ENCODE measurements at regions not wholly inside any gene's neighbourhood (a gene's known extent, or its start where the extent isn't known, plus 50 kb on each side); places are given as distances from the start of the nearest gene placed in this dataset.
A peak's percentile ranks its signal among the peaks of the same experiment; 100 is the strongest.

DNA sequence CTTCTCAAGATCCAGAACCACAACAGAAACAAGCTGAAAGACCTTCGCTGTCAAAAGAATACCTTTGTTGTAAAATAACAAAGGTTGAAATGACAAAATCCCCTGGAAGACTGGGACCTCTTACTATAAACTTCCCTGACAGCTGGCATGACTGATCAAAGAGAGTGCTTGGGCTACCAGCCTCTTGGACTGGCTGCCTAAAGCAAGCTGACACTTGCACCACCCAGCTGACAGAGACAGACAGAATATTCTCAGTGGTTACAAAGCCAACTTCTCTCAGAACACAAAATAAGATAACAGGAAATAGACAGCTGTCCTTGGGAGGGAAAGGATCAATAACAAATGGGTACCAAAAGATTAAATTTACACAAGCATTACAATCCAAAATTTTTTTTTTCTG, 241.7 kb upstream of the SPOCK3 start:
- no peak for DNase-seq (ENCODE audit: low read depth, low spot score)

DNA sequence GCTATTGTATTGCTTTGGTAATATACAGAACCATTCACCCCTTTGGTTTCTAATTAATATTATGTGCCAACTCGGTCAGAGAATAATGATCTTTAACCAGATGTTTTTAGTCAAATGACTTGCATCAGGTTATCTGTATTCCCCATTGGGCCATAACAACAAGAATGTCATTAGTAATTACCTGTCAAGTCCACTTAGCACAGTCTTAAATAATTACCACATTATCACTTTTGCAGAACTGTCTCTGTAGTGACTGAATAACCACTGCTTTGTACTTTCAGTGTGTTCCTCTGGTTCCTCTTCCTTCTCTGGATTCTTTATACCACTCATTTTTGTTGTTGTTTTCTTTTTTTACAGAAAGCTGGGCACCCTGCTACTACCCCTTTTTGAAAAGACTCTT, 257.7 kb upstream of the SPOCK3 start:
- no peak for DNase-seq (ENCODE audit: low read depth, low spot score)

DNA sequence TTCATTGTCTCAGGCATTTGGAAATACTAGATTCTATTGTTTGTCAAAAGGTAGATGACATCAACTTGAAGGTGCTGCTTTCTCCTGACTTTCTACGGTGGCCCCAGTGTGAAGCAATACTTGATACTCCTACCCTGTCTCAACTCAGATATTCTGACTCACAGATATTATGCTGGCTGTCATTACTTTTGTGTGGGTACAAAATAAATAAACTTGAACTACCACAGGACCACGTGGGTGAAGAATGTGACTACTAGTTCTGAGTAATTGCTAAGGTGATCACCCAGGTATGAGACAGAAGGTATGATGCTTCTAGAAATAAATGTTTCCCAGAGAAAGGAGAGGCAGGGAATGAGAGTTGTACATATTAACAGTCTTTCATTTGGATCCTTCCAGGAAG, 275.3 kb upstream of the SPOCK3 start:
- no peak for DNase-seq (ENCODE audit: low read depth, low spot score)

DNA sequence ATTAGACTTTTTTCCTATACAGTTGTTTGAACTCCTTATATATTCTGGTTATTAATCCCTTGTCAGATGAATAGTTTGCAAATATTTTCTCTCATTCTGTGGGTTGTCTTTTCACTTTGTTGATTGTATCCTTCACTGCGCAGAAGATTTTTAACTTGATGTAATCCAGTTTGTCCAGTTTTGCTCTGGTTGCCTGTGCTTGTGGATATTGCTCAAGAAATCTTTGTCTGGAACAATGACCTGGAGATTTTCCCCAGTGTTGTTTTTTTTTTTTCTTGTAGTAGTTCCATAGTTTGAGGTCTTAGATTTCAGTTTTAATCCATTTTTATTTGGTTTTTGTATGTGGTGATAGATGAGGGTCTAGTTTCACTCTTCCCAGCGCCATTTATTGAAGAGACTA, 289.8 kb upstream of the SPOCK3 start:
- DNase-seq (ENCODE audit: low read depth, low spot score): no peak

DNA sequence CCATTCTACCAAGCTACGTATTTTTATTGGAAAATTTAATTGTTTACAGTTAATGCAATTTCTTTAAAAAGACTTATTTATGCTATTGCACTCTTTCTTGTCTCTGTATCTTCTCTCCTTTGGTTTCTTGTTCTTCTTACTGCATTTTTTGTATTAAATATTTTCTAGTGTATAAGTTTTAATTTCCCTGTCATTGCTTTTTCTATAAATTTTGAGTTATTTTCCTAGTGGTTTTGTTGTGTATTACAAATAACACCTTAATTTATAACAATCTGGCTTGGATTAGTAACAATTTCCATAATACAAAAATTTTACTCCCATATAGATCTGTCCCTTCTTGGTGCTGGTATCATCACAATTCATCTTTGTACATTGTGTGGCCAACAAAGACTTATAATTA, 303.5 kb upstream of the SPOCK3 start:
- no peak for DNase-seq (ENCODE audit: low read depth, low spot score)

DNA sequence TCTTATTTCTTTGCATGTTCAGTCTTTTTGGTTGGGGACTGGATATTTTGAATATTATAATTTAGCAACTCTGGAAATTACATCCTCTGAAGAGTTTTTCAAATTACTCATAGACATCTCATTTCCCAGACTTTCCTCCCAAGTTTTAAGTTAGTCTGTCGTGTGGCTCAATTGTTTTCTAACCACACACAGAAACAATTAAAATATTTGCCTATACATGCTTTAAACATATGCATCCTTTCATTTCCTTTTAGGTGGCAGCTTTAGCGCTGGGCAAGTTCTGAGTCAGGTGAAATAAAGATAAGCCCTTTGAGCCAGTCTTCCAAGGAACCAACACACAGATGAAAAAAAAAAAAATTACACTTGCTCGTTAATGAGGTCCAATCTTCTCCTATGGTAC, 307.0 kb upstream of the SPOCK3 start:
- DNase-seq (ENCODE audit: low read depth, low spot score): no peak

DNA sequence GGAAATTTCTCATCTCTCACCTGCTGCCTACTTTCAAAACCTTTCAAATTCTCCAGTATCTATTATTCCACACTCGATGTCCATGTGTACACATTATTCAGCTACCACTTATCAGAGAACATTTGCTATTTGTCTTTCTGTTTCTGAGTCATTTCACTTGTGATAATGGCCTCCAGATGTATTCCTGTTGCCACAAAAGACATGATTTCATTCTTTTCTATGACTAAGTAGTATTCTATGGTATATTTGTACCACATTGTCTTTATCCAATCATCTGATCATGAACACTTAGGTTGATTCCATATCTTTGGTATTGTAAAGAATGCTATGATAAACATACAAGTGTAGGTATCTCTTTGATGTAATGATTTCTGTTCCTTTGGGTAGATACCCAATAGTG, 310.1 kb upstream of the SPOCK3 start:
- DNase-seq (ENCODE audit: low read depth, low spot score): no peak

DNA sequence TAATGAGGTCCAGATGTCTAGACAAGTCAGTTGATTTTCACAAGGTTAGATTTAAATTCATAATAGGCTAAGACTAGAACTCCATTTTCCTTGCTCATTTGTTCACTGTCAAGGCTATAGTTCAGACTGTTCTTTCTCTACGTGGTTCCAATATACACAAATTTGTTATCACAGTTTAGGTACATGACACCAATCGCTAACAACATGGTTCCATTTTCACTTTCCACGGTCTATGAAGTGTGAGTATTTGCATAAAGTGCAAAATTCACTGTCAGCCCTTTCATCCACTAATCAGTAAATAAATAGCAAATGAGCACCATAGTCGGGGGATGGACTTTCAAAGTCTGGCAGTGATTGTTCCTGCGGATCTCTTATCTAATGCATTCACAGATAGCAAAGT, 315.7 kb upstream of the SPOCK3 start:
- DNase-seq (ENCODE audit: low read depth, low spot score): no peak

DNA sequence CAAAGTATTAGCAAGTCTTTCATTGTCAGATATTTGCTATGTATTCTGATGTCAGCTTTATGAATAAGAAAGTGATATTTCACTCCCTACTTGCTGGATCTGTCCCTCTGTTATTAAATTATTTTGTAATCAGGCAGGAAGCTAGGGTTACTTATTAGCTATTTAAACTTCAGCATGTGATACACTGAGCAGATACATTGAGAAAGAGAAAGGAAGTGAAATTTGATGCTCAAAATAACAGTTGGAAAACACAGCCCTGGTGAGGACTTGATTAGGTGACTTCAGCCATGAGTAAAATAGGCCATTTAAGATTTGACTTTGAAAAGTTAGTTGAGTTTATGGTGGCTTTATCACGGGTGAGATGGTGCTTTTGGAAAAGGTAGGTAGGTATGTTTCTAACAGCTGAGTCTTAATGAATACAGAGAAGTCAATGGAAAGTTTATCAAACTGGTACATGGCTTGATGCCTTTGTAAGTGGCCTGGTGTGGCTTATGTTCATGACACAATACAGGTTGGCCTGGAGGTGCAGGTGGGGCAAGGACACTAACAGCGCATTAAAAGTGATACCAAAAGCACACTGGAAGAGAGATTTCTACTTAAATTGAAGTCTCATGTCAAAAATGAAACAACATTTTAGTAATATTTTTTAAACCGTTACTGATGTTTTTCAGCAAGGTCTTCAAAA, 321.2 kb upstream of the SPOCK3 start:
- DNase-seq (ENCODE audit: low read depth, low spot score): no peak

DNA sequence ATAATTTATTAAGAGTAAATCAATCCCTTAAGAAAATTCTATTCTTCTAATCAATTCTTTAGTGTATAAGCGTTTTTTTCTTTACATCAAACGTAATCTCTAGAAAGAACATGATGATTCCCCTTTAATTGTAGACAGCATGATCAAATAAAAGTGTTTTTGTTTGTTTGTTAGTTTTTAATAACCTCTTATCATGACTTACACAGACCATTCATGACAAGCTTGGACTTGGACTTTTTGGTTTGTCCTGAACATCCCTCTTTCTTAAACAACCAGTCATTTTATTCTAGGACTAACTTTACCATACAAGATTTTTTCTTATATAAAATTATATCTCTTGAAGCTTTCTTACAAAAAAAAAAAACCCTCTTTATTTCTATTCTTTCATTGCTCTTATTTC, 344.6 kb upstream of the SPOCK3 start:
- no peak for DNase-seq (ENCODE audit: low read depth, low spot score)

DNA sequence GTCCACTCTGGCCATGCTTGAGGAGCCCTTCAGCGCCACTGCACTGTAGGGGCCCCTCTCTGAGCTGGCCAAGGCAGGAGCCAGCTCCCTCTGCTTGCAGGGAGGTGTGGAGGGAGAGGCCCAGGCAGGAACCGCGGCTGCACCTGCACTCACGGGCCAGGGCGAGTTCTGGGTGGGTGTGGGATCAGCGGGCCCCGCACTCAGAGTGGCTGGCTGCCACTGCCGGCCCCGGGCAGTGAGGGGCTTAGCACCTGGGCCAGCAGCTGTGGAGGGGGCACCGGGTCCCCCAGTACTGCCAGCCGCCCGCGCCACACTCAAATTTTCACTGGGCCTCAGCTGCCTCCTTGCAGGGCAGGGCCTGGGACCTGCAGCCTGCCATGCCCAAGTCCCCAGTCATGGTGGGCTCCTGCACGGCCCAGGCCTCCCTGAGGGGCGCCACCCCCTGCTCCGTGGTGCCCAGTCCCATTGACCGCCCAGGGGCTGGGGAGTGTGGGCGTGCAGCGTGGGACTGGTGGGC, 347.2 kb upstream of the SPOCK3 start:
- no peak for DNase-seq (ENCODE audit: low read depth, low spot score)

DNA sequence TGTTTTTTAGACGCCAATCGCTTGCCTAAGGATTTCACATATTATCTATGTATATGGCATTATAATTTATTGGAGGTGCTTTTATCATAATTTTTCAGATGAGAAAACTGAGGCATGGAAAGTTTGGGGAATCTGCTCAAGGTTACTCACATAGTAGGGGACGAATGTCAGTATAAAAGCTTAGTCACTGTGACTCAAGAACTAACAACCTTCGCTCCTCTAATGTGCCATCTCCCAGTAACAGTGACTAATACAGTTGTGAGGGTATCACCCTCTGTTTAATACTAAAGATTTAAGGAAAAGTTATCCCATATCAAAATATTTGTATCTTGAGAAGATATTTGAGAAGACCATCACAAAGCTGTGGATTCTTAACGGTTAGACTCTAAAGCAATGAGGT, 353.1 kb upstream of the SPOCK3 start:
- no peak for DNase-seq (ENCODE audit: low read depth, low spot score)

DNA sequence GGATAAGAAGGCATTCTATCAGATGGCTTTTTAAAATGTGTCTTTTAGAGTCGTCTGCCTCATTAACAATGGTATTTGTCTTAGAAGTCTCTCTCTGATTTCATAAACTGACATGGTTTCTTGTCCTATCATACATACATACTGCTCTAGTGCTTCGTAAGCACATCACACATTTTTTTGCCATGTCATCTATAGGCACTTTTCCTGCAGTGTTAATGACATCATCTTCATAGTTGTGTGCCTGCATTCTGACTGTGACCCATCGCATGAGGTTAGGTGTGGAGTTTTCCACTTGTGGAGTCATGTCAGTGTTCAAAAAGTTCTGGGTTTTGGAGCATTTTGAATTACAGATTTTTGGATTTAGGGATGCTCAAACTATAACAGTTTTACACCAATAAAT, 361.6 kb upstream of the SPOCK3 start:
- no peak for DNase-seq (ENCODE audit: low read depth, low spot score)

DNA sequence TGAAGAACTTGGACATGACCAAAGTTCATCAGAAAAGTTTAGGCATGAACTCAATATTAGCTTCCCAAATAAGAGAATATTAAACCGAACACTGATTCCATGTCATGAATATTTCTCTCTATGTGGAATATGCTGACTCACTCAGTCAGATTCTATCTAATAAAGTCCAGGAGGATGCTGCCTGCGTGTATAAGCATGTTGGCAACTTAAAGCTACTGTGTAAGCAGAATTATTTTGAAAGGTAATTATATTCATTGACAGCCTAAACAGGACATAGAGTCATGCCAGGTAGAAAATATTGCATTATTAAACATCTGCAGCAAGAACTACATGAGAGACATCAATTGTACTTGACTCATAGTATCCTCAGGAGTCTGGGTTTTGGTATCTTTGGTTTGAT, 367.9 kb upstream of the SPOCK3 start:
- no peak for DNase-seq (ENCODE audit: low read depth, low spot score)

DNA sequence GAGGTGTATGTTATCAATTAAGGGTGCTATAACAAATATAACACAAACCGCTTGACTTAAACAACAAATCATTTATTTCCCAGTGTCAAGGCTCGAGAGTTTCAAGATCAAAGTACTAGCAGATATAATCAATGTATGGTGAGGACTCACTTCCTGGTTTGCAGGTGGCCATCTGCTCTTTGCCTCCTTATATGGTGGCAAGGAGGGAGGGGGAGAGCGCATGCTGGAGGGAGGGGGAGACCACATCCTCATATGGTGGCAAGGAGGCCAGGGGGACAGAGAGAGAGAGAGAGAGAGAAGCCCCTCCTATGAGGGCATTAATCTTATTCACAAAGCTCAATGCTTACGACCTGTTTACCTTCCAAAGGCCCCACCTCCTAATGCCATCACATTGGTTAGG, 372.3 kb upstream of the SPOCK3 start:
- DNase-seq (ENCODE audit: low read depth, low spot score): no peak

DNA sequence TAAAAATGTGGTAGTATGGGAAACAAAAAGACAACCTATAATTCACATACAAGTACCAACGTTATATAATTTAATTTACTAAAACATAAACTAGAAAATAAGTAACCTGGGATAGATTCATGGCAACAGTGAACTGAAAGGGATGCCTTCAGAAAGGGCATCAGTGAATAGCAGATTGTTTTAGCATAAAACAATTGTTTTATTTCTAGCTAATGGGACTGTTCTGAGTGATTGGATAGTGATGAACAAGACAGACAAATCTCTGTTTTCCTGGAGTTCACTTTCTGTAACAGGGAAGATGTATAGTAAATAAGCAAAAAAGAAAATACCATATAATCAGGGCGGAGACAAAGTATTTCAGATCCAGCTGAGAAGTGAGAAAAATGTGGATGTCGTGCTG, 379.1 kb upstream of the SPOCK3 start:
- DNase-seq (ENCODE audit: low read depth, low spot score): no peak

DNA sequence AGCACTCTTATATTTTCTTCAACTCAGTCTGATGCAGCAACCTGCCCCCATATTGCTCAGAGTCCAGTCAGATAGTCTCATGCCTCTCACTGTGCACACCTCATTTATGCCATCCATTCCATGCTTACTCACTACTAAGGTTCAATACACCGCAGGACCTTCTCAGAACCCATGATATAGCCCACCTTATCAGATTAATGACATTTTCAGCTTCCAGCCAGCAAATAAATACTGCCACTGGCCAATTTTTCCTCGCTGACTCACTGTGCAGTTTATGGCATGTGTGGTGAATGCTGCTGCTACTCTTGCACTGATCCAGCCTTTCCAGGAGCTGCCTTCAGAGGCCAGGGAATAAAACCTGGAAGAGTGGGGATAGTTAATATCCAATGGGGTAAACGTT, 380.6 kb upstream of the SPOCK3 start:
- DNase-seq (ENCODE audit: low read depth, low spot score): no peak

DNA sequence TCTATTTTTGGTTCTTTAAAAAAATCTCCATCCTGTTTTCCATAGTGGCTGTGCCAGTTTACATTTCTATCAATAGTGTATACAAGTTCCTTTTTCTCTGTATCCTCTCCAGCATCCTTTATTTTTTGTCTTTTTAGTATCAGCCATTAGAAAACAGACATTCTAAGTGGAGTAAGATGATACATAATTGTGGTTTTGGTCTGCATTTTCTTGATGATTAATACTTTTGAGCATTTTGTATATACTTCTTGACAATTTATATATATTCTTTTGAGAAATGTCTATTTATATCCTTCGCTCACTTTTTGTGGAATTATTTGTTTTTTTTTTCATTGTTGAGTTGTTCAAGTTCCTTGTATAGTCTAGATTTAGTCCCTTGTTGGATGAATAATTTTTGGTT, 382.2 kb upstream of the SPOCK3 start:
- DNase-seq (ENCODE audit: low read depth, low spot score): no peak

DNA sequence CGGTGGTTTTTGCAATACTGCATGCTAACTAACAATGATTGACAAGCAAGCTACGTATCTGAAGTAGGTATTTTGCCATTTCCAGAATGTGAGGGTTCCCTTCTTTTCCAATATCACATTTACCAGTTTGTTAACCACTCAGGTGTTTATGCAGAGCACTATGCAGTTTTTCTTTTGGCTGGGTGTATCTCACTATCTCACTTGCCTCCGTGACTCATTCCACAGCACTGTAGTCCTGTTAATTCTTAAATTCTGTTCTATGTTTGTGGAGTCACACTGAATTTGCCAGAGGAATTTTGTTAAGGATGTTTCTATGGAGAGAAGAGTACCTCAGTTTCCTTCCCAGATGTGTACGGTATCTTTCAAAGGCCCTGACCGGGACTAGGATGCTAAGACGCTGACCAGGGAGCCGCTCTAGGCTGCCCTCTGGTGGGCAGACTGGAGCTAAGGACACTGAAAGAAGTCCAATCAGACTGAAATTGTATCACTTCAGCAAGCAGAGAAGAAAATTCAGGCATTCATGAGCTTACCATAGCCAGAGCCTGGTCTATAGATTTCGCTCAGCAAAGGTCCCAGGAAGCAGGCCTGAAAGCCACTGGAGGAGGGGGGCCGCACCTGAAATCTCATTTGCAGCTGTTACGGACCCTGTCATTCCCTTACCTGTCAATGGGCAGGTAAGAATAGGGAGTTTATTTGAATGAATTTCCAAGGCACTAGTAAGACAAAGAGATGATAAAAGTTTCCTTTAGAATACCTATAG, 388.4 kb upstream of the SPOCK3 start:
- peak; percentile 17 for DNase-seq (ENCODE audit: low read depth, low spot score)

DNA sequence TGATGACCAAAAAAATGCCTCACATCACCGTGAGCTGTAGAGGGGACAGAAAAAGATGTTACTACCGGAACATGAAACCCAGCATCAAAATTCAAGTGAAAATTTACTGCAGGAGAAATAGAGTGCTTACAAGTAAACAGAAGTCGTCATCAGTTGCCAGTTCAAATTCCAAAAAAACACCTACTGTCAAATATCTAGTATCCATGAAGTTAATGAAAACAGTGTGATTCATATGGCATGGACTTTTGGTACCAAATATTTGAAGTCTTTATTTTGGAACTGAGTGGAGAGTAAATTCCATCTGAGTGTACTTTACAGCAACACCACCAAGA, 388.9 kb upstream of the SPOCK3 start:
- no peak for DNase-seq (ENCODE audit: low read depth, low spot score)

DNA sequence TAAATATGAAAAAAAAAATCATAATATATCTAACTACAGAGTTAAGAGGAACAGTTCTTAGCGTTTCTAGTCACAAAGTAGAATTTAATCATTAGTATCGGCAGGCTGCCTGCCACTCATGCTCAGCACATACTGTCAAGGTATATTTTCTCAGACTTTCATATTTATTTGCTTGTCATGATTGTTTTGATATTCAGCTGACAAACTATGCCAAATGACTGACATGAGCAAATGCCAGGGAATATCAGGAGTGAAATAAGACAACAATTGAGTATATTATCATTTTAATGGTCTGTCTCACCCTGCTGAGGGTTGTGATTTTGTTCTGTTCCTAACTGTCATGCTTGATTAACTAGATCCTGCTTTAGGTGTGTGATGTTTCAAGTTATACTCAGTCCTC, 395.0 kb upstream of the SPOCK3 start:
- no peak for DNase-seq (ENCODE audit: low read depth, low spot score)

DNA sequence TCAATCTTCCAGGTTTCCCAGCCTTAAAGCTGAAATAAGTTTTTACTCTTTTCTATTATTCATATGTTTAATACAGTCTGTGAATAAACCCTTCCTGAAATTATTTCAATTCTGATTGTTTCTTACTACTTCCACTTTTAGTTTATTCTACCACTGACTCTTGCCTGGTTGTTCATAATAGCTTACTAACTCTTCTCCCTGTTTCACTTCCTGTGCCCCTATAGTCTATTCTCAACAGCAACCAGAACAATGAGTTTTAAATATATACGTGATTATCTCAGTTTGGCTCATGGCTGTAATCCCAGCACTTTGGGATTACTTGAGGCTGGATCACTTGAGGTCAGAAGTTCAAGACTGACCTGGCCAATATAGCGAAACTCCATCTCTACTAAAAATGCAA, 408.0 kb upstream of the SPOCK3 start:
- DNase-seq (ENCODE audit: low read depth, low spot score): no peak

DNA sequence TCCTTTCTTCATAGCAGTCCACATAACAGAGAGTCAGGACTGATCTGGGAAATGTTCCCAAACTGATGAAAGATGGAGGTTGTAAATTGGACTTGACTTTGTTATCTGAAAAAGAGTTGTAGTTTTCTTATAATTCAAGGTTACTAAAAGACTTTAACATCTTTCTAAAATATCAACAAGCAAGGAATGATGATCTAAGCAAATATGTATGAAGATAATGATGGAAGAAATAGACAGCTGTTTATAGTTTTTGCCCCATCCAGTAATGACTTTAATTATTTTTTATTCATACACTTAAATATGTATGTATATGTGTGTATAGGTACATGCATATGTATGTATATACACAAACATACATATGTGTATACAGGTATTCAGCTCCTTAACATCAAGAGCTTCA, 411.1 kb upstream of the SPOCK3 start:
- DNase-seq (ENCODE audit: low read depth, low spot score): no peak

DNA sequence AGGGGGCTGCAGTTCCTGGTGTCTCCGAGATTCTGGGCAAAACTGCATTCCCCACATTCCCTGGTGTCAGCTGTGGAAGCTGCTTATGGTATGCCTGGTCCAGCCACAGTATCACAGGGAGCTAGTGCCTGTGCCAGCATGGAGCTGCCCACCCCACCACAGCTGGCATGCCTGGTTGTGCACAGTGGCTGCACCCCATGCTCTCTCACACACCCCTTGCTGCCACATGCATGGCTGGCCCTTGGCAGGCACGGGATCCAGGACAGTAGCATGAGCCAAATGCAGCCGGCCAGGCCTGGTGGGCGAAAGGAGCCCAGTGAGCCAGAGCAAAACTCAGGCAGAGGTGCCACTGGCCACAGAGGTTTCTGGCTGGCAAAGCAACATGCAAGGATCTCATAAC, 418.0 kb upstream of the SPOCK3 start:
- DNase-seq (ENCODE audit: low read depth, low spot score): no peak

Measured in iPS DF 19.7 (cell line).